AG09309 (cell line): ENCODE measurements at regions not wholly inside any gene's neighbourhood (a gene's known extent, or its start where the extent isn't known, plus 50 kb on each side); places are given as distances from the start of the nearest gene placed in this dataset.

Experiments used
- DNase-seq: peaks from one replicate; pipeline ENCODE4 v3.0.0-alpha.2; 2010; ENCODE audit warnings: low read depth
- H3K4me3 ChIP-seq: 2 replicates; pipeline ENCODE4 v1.5.1; 2011; ENCODE audit warnings: mild to moderate bottlenecking, low read depth, low read length, moderate library complexity; ENCODE audit not compliant: control insufficient read depth
- CTCF ChIP-seq: IDR thresholded peaks from 2 replicates; pipeline ENCODE4 v1.5.1; 2011; ENCODE audit warnings: mild to moderate bottlenecking, low read depth, low read length, inconsistent platforms; ENCODE audit not compliant: insufficient read depth, control insufficient read depth; ENCODE audit errors: missing control alignments

GRCh38 chr7:46954181-46954580 is 627.7 kb downstream of the TNS3 start:
- no peak overlapping the region for H3K4me3 ChIP-seq
- DNase-seq, result no peak
- TF ChIP-seq CTCF, result no peak

DNA sequence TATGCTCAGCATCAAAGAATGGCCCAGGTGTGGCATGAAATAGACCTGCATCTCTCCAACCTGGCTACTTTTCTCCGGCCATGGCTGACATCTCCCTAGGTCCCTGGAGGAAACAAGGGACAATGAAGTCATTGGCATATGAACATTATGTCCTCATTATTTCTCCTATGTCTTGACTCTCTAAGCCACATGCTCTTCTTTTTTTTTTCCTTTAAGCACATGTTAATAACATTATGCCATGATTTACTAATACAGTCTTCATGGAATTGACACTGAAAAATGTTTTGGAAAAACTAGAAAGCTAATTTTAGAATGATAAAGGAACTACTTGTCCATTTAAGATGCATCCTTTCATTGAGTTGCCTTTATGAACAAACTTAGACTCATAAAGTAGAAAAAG is 628.9 kb downstream of the TNS3 start:
- DNase-seq, result no peak
- TF ChIP-seq CTCF, result no peak
- no peak overlapping the region for H3K4me3 ChIP-seq

DNA sequence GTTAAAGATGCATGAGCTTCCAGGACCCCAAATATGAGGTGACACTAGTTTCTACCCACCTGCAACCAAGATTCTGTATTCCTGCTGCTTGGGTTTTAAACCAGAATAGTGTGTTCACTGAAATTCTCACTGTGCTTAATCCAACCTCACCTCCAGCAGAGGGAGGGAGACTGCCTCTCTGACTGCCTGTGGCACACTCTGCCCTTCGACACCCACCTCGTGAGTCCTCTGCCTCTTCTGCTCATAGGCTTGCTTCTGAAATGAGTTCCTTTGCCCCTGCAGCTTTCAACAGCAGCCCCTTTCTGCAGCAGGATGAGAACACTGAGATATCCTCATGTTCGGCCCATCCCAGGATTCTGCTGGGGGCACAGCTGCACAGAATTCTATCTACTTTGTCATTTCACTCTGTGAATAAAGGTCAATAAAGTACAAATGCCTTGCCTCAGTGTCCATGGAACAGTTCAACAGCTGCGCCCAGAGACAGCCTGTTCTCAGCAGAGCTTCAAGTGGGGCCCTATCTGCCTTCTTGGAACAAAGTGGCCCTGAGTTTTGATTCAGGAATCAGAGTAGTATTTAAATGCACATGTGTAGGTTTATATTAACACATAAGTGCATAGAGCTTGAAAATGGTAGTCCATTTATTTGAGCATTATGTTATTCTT is 632.5 kb downstream of the TNS3 start:
- no peak overlapping the region for H3K4me3 ChIP-seq
- DNase-seq, result no peak
- no peak for TF ChIP-seq CTCF

DNA sequence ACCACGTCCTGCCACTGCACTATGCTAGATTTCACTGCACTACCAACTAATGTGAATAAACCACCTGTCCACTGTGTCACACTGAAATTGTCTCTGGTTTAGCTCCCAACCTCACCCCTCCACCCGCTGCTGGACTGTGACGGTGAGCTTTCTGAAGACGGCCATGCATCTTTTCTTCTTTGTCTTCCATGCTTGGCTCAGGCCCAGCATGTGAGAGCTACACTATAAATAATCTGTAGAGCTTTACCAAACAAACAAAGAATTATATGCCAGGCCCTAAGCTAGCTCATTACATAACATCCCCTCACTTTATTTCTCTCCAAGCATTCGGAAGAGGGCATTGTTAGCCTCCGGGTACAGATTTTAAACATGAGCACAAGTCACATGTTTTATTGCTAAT is 633.2 kb downstream of the TNS3 start:
- no peak for TF ChIP-seq CTCF
- no peak for DNase-seq
- H3K4me3 ChIP-seq, result no peak overlapping the region

GRCh38 chr7:46945328-46945727 is 636.6 kb downstream of the TNS3 start:
- peak; percentile 62 for DNase-seq

GRCh38 chr7:46943996-46944395 is 637.9 kb downstream of the TNS3 start:
- no peak for DNase-seq
- H3K4me3 ChIP-seq, result no peak overlapping the region
- no peak for TF ChIP-seq CTCF

More at GRCh38 chr7:46945328-46945727, 636.6 kb downstream of the TNS3 start:
- no peak overlapping the region for H3K4me3 ChIP-seq
- no peak for TF ChIP-seq CTCF
